ENCODE measurements at regions not wholly inside any gene's neighbourhood (a gene's known extent, or its start where the extent isn't known, plus 50 kb on each side); places are given as distances from the start of the nearest gene placed in this dataset.

DNA sequence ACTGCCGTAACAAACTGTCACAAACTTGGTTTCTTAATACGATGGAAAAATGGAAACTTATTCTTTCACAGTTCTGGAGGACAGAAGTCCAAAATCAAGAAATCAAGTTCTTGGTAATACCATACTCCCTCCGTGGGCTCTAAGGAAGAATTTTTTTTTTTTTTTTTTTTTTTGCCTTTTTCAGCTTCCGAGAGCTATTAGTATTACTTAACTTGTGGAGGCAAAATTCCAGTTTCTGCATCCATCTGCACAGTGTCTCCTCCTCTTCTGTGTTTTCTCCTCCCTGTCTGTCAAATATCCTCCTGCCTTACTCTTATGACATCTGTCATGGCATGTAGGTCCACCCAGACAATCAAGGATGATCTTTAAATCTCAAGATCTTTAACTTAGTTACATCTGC lies 426.6 kb downstream of the SPRY1 start:
- intact Hi-C loops (cut with DNase I), result no loop called here
- DNase-seq, result no peak

DNA sequence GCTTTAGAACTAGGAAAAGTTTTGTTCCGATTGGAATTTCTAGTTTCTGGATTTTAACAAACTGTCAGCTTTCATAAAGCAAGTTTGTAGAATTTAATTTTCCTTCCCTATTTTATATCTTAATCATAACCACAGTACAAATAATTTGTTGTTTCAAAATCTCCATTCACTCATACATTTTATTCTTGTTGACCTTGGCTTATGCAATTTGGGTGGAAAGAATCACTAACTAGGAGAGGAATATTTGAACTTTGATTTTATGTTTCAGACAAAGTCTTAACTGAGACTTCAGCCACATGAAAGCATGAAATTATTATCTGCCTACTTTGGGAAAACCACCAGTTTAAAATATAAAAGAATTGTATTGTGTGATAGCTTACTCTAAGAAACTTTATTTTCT lies 427.9 kb downstream of the SPRY1 start:
- intact Hi-C loops (cut with DNase I), result no loop called here
- DNase-seq, result no peak

DNA sequence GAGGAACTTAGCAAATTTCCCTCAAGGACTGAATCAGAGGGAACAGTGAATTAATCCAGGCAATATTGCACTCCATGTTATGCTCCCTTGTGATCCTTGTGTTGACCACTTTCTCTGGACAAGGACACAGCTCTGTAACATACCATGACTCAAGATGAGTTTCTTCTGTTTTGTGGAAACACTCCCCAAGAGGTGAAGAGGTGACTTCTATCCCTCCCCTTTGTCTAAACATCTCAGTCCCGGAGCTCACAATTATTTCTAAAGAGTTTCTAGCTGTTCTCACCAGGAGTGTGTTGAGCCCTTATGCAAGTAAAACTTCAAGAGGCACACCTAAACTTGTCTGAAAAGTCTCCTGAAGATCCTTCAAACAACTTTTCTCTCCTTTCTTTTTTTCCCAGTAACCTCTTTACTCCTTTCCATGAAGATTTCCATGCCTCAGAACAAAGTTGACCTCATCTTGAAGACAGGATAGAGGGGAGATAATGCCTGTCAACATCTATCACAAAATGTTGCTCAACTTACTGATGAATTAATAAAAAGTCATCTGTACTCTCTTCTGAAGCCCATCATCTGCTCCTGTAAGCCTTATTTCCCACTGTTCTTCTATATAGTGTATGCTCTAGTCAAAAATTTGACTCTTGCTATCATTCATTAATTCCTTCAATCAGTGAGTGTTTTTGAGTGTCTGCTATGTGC lies 429.1 kb downstream of the SPRY1 start:
- intact Hi-C loops (cut with DNase I), result no loop called here
- no peak for DNase-seq

DNA sequence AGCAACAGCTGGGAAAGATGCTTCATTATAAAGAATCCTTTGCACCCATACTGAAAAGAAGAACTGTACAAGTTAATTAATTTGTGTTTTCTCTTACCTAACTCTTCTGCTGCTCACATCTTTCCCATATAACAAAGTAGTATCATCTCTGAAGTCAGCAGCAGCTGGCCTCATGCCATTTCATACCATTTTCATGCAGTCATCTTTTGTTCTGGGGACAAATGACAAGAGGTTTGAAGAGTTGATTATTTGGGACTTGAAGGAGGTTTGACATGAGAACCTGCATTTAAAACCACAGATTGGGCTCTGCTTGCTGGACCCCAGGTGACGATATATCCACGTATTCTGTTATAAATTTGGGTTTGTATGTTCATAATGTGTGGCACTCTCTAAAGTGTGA lies 430.3 kb downstream of the SPRY1 start:
- DNase-seq, result no peak
- intact Hi-C loops (cut with DNase I), result no loop called here

DNA sequence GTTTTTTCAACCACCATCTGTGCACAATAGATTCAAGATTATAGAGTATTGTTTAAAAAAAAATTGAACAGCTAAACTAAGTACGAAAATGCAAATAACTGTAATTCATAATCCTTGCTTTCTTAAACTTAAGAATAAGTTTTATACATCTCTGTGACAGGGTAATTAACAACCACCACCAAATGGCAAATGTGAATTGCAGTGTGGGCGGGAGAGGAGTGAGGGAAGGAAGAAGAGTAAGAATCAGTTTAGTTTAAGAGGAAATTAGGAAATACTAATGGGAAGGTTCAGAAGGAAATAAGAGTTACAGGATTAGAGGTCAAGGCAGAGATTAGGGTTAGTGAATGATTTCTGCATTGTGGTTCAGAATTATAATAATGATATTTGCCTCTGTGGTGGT lies 430.9 kb downstream of the SPRY1 start:
- no peak for DNase-seq
- intact Hi-C loops (cut with DNase I), result no loop called here

DNA sequence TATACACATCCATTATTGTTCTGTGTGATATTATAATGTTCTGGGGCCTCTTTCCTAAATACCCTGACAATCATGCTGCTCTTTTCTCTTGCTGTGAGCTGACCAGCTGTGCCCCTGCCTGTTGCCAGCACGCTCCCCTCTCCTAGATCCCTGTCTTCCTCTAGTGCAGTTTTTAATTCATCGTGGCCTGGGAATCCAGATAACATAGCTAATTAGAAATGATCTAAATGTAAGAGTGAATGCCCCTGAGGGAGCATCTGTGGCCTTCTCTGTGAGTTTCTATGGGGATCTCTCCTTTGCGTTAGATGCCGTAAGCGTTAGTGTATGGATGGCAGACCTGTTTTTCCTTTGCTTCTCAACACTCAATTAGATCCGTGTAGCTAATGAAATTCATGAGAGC lies 434.3 kb downstream of the SPRY1 start:
- DNase-seq, result no peak

DNA sequence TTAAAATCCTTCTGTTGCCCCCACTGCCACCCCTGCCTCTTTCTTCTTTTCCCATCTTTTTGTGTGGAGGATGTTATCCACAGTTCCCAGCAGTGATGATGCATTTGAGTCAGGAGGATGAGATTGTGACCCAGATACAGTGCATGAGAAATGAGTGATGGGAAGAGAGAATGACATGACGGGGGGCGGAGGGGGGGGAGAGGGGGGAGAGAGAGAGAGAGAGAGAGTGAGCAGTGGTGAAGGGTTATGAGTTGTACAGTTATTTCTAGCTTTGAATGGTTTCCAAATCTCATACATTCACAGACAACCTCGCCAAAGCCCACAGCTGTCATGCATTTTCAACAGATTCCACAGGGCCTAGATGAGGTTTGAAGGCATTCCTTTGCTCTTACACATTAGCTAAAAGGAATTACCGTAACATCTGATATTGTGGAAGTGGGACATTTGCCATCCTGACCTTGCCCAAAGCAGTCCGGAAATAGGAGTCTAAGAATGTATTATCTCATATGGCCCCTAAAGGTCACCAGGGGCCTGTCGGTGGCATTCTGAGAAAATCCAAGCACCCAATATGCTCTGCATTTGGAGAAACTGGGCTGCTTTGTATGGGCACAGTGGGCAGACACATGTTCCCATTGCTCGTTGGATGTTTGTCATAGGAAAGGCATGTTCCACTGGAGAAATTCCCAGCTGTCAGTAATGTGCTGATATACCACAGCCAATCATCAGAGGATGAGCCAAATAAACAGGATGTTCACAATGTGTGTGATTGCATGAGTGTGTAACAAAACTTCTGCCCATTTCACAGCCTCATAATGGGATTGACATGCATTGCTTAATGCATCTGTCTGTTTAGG lies 435.8 kb downstream of the SPRY1 start:
- intact Hi-C loops (cut with DNase I), result no loop called here
- DNase-seq, result no peak

More for the DNA sequence above, 434.3 kb downstream of the SPRY1 start:
- intact Hi-C loops (cut with DNase I), result no loop called here

DNA sequence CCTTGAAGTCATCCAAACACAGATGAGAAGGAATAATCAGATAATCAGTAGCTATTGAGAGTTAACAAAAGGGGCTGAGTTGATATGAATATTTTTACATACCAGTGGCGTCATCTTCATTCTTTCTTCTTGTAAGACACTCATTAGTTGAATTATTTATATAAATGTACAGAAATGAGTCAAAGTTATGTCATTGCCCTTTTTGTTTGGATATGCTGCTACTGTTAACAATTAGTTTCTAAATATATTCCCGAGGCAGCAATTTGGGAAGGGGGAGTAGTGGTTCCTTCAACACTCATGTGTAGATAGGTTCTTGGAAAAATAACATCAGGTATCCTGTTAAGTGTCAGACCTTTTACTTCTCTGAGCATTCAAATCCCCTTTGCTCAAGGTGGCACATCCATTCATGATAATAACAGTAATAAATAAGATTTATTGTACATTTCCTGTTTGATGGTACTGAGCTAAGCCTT lies 436.6 kb downstream of the SPRY1 start:
- DNase-seq, result no peak
- intact Hi-C loops (cut with DNase I), result no loop called here

DNA sequence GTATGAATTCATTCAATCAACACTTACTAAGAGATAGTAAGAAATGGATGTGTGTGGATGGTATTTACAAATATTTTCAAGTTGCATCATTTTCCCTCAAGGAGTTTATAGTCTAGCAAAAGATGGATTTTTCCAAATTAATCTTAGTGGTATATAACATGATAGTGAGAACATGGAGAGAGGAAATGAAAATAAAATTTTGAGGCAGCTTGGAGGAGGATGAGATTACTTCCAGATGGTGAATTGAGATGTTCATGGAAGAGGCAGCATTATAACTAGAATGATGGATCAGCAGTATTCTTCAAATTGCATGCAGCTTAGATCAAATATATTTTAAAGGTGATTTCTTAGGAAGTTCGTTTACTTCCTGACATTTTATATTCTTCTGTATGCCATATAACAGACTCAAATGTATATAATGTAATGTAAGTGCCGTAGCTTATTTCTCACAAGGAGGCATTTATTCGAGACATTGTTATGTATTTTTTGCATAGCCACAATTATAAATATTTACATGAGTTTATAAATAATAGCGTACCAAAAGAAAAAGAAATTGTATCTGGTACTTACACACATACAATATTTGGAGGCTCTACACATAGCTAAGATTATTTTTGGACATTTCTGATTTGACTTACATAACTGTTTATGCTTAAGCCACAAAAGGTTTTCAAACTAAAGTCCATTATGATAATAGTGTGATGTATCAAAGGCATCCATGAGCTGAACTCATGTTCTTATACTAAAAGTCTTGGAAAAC lies 439.4 kb downstream of the SPRY1 start:
- no peak for DNase-seq
- intact Hi-C loops (cut with DNase I), result no loop called here

DNA sequence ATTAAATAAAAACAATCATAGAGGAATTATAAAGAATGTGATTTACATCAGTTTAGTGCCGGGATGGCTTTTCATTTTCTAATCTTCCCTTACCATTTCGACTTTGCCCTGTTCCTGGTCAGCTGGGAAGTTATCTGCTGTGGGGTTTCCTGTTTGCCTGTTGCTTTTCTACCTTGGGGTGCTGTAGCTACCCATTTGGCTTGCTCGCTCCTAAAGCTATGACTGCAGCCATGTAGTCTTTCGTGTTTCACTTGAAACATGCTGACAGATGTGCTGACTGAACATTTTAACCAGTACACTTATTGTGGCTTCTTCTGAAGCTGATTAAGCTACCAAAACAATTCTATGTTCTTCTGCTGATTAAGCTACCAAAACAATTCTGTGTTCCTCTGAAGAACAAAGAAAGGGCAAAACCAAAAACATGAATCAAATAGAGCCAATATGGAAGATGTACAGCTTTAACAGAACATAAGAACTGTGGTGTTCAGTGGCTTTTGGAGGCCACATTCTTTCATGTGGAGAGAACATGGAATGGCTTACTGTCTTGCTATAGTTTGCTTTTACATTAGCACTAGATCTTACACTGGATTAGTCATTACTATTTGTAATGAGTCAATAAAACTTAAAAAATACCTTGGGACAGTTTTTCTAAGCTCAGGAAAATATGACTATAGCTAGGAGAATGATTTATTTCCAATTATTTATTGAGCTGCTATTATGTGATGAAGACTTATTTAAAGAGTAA lies 440.4 kb downstream of the SPRY1 start:
- intact Hi-C loops (cut with DNase I), result no loop called here

DNA sequence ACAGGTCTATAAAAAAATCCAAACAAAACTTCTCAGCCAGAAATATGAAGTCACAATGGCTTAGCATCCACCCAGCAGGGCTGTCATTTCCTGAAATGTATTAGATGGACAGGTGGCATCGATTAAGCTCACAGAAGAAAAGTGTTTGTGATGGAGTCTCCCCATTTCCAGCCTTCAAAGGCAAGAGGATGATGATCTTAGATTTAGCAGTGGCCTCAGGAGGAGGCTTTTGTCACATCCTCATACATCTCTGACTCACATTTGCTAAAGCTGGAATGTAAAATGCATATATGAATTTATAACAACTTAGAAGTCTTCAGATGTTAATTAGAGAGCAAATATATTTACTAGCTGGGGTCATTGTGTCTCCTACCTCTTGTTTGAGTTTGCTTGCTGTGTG lies 441.9 kb downstream of the SPRY1 start:
- DNase-seq, result no peak
- intact Hi-C loops (cut with DNase I), result no loop called here

More for the DNA sequence above, 440.4 kb downstream of the SPRY1 start:
- no peak for DNase-seq

DNA sequence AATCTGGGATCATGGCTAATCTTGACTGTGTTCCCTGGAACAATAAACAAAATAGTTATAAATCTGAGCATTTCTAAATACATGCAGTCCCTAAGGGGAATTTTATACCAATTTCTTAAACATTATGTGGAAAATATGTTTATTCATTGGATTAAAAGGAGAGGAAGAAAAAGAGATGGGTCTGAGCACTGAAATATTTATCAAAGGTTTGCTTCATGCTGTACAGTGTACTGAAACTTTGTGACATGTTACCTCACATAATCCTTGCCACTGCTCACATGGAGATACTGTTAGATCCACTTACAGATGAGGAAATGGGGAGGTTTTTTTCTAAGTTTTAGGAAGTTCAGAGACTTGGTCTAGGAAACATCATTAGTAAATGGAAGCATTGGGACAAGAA lies 443.6 kb downstream of the SPRY1 start:
- intact Hi-C loops (cut with DNase I), result no loop called here
- DNase-seq, result no peak

DNA sequence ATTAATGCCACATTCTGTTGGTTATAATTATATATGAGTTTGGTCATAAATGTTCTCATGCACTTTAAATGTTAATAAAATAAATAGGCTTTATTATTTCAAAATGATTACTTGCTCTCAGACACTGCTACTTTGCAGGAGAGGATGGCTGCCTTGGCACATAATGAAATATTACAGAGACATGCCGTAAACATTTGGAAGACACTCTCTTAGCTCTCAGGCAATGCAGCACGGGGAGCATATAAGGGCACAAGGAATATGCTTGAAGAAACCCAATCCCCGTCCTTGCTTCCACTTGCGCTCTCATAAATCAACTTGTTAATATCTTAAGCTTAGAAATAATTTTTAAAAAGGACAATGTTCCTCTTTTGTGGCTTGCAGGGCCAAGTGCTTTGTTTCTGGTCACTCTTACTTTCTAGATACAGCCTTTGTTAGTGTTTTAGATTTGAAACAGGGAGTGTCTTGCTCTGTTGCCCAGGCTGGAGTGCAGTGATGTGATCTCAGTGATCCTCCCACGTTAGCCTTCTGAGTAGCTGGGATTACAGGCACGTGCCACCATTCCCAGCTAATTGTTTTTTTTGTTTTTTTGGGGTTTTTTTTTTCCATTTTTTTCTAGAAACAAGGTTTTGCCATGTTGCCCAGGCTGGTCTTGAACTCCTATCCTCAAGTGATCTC lies 445.0 kb downstream of the SPRY1 start:
- intact Hi-C loops (cut with DNase I), result no loop called here
- DNase-seq, result no peak

DNA sequence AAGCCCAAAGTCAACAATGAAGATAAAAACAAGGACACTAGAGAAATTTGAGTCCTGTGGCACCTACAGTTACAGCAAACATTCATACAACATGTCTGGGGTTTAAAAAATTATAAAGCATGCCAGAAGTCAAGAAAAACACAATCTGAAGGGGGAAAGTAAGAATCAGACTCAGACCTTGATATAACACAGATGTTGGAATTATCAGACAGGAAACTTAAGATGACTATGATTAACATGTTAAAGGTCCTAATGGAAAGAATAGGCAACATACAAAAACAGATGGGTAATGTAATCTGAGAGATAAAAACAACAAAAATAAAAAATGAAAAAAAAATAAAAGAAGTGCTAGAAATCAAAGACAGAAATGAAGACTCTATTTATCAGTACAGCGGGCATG lies 446.5 kb downstream of the SPRY1 start:
- intact Hi-C loops (cut with DNase I), result no loop called here
- no peak for DNase-seq

DNA sequence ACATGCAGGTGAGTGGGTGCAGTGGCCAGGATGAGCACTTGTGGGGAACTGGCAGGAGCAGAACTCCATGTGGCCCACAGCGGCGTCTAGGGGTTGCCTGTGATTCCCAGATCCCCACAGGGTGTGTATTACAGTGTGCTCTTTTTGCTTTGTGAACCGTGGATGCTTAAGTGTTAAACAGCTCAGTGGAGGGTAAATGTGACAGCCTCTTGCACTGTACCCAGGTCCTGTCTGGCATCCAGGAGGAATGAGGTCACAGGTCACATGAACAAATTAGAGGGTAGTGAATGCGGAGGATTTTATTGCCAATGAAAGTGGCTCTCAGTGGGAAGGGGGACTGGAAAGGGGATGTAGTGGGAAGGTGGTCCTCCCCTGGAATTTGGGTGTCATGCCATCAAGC lies 447.8 kb downstream of the SPRY1 start:
- intact Hi-C loops (cut with DNase I), result no loop called here
- no peak for DNase-seq

DNA sequence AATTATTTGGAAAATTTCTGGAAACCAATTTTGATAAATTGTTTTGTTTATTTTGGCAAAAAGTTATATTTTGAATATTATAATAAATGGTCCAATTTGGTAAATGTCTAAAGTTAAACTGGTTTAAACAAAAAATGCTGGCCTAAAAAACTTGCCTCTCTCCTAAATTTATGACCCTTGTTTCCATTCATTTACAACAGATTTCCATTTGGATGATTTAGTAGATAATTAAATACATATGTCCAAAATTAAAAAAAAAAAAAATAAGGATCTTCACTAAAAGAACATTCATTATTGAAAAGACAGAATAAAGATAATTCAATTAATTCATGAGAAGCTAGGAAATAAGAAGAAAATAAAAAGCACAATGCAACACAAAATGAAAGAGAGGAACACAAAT lies 449.5 kb downstream of the SPRY1 start:
- intact Hi-C loops (cut with DNase I), result no loop called here
- no peak for DNase-seq

DNA sequence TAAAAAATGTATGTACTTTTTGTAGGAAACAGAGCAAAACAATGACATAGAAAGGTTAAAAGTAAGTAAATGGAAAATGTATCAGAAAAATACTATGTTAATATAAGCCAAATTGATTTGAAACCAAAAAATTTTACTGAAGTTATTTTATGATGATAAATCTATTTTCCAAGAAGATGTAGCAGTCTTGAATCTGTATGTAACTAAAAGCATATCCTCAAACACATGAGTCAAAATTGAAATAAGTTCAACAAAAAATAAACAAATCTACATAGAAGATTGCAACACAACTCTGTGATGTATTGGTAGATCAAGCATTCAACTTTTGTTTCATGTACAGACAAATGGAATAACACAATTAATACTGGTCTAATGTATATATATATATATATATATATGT lies 450.0 kb downstream of the SPRY1 start:
- intact Hi-C loops (cut with DNase I), result no loop called here
- no peak for DNase-seq

DNA sequence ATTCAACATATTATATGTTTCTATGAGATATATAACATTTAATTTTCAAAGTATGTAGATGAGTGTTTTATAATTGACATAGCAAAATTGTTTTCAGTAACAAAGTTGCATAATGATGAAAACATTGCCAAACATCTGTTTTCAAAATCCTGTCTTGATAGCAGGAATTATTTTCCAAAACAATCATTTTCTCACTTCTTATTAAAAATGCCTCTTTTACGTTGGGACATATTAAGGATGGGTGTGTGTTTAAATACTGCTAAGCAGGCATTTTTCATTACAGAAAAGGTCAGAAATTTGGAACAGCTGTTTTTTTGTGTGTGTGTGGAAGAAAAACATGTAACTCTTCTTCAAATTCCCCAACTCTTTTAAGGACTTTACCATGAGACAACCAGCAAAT lies 452.0 kb downstream of the SPRY1 start:
- intact Hi-C loops (cut with DNase I), result no loop called here
- DNase-seq, result no peak

DNA sequence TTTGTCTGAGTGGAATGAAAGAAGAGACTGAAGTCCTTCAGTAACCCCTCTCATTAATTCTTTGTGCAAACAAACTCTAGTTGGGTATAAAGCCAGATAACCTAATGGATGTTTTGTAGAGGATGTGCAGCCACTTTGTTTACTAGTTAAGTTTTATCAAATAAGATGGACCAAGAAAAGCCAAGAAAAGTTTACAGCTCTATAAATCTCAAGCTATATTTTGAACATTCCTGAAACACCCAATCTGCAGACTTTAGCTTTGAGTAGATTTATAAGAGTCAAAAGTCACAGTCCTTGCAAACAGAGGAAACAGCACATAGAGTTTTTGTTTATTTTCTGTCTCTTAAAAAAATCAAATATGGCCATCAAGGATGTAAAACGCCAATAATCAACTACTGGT lies 452.9 kb downstream of the SPRY1 start:
- intact Hi-C loops (cut with DNase I), result no loop called here
- no peak for DNase-seq

DNA sequence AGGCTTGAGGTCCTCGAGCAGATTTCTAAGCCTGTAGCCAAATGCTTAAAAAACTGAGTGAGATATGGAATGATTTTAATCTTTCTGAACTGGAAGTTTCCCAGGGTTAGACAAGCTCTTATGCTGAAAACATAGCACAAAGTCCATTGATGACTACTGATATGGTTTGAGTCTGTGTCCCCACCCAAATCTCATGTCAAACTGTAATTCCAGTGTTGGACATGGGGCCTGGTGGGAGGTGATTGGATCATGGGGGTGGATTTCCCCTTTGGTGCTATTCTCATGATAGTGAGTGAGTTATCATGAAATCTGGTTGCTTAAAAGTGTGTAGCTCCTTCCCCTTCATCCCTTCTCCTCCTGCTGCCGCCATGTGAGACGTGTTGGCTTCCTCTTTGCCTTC lies 454.9 kb downstream of the SPRY1 start:
- intact Hi-C loops (cut with DNase I), result no loop called here
- DNase-seq, result no peak

Data from posterior cingulate gyrus (tissue), 11 donors.